WTC11 (cell line): ENCODE measurements at regions not wholly inside any gene's neighbourhood (a gene's known extent, or its start where the extent isn't known, plus 50 kb on each side); places are given as distances from the start of the nearest gene placed in this dataset.

Experiments used
- ATAC-seq: fragments of 200-7000 bp; cut with Tn5 transposase; 2 replicates; pipeline ENCODE4 v1.10.0; 2021; ENCODE audit warnings: mild to moderate bottlenecking, moderate library complexity
- CTCF ChIA-PET: fragments of 300-600 bp; sonication (Branson Sonifier 250); formaldehyde crosslinking; loops from one replicate; lab custom pipeline; 2021; ENCODE audit warnings: antibody characterized with exemption; lab: Charles Lee
- POLR2A ChIA-PET: fragments of 350-600 bp; sonication (Branson Sonifier 250); formaldehyde crosslinking; loops from one replicate; lab custom pipeline; 2021; ENCODE audit warnings: antibody characterized with exemption; lab: Charles Lee
- DNase-seq: peaks from one replicate; pipeline ENCODE4 v3.0.0; 2021; ENCODE audit warnings: low spot score
- H3K27ac Mint-ChIP-seq: 2 replicates; pipeline ENCODE4 v1.8.0; 2021; ENCODE audit warnings: mixed read lengths
- H3K27me3 Mint-ChIP-seq: 2 replicates; pipeline ENCODE4 v1.8.0; 2021; ENCODE audit warnings: low read depth, mild to moderate bottlenecking, moderate library complexity, mixed read lengths
- H3K36me3 Mint-ChIP-seq: 2 replicates; pipeline ENCODE4 v1.8.0; 2021; ENCODE audit warnings: mixed read lengths
- H3K4me1 Mint-ChIP-seq: 2 replicates; pipeline ENCODE4 v1.8.0; 2022; ENCODE audit warnings: mixed read lengths
- H3K4me3 Mint-ChIP-seq: 2 replicates; pipeline ENCODE4 v1.8.0; 2021; ENCODE audit warnings: mild to moderate bottlenecking, moderate library complexity, mixed read lengths
- H3K9me3 Mint-ChIP-seq: 2 replicates; pipeline ENCODE4 v1.8.0; 2021; ENCODE audit warnings: mixed read lengths
- CREB1 ChIP-seq: sonication (generic); formaldehyde crosslinking; IDR thresholded peaks from 2 replicates; pipeline ENCODE4 v1.8.0; 2023; ENCODE audit warnings: mild to moderate bottlenecking, missing genetic modification reagents
- ELF4 ChIP-seq: sonication (generic); formaldehyde crosslinking; IDR thresholded peaks from 2 replicates; pipeline ENCODE4 v1.8.1; 2022; ENCODE audit warnings: low read depth, mild to moderate bottlenecking, moderate library complexity, missing genetic modification reagents
- KAT7 ChIP-seq: sonication (generic); formaldehyde crosslinking; IDR thresholded peaks from 2 replicates; pipeline ENCODE4 v1.8.1; 2023; ENCODE audit warnings: missing genetic modification reagents, mild to moderate bottlenecking, borderline replicate concordance
- NR1H2 ChIP-seq: sonication (generic); formaldehyde crosslinking; IDR thresholded peaks from 2 replicates; pipeline ENCODE4 v1.9.0; 2021; ENCODE audit warnings: mild to moderate bottlenecking, moderate library complexity, missing genetic modification reagents
- SP1 ChIP-seq: sonication (generic); formaldehyde crosslinking; conservative IDR thresholded peaks from 2 replicates; pipeline ENCODE4 v1.8.1; 2022; ENCODE audit warnings: missing genetic modification reagents
- ZBTB21 ChIP-seq: sonication (generic); formaldehyde crosslinking; IDR thresholded peaks from 2 replicates; pipeline ENCODE4 v1.8.1; 2023; ENCODE audit warnings: mild to moderate bottlenecking, missing genetic modification reagents, borderline replicate concordance
- ZNF317 ChIP-seq: sonication (generic); formaldehyde crosslinking; IDR thresholded peaks from 2 replicates; pipeline ENCODE4 v1.8.1; 2023; ENCODE audit warnings: low read depth, mild to moderate bottlenecking, moderate library complexity, missing genetic modification reagents, borderline replicate concordance
- ZNF423 ChIP-seq: fragments of 250-450 bp; sonication (Bioruptor Pico); IDR thresholded peaks from 2 replicates; pipeline ENCODE4 v2.1.2; 2022; ENCODE audit warnings: mild to moderate bottlenecking, moderate library complexity
- TF ChIP-seq, protein P1 (sequence below): fragments of 250-450 bp; sonication (Bioruptor Pico); conservative IDR thresholded peaks from 2 replicates; pipeline ENCODE4 v1.9.0; 2021; ENCODE audit warnings: mild to moderate bottlenecking
- TF ChIP-seq, protein P2 (sequence below): sonication (generic); formaldehyde crosslinking; IDR thresholded peaks from 2 replicates; pipeline ENCODE4 v1.8.0; 2023; ENCODE audit warnings: missing genetic modification reagents
- TF ChIP-seq, protein P3 (sequence below): sonication (generic); formaldehyde crosslinking; IDR thresholded peaks from 2 replicates; pipeline ENCODE4 v1.8.0; 2022; ENCODE audit warnings: missing genetic modification reagents
- TF ChIP-seq, protein P4 (sequence below): sonication (generic); formaldehyde crosslinking; IDR thresholded peaks from 2 replicates; pipeline ENCODE4 v1.8.1; 2023; ENCODE audit warnings: mild to moderate bottlenecking, moderate library complexity, missing genetic modification reagents
- TF ChIP-seq, protein P5 (sequence below): fragments of 250-450 bp; sonication (Bioruptor Pico); IDR thresholded peaks from 2 replicates; pipeline ENCODE4 v1.8.0; 2021; ENCODE audit warnings: mild to moderate bottlenecking
- TF ChIP-seq, protein P6 (sequence below): sonication (generic); formaldehyde crosslinking; IDR thresholded peaks from 2 replicates; pipeline ENCODE4 v1.8.0; 2023; ENCODE audit warnings: mild to moderate bottlenecking, missing genetic modification reagents
- TF ChIP-seq, protein P7 (sequence below): fragments of 200-600 bp; IDR thresholded peaks from 2 replicates; pipeline ENCODE4 v1.8.0; 2022; ENCODE audit warnings: antibody characterized with exemption

DNA sequence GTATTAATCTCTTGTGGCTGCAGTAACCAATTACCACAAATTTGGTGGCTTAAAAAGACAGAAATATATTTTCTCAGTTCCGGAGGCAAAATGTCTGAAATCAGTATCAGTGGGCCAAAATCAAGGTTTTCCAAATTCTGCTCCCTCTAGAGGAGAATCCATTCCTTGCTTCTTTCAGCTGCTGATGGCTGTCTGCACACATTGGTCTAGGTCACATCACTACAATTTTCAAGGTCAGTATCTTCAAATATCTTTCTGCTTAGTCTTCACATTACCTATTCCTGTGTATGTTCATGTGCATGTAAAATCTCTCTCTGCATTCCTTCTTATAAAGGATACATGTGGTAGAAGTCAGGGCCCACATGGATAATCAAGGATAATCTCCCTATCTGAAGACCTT is 999.4 kb downstream of the KCNT2 start:
- H3K36me3 Mint-ChIP-seq: no peaks in the 10 kb centered on the region
- H3K27me3 Mint-ChIP-seq: no peaks in the 10 kb centered on the region
- POLR2A ChIA-PET: no interaction called here
- peaks cover 6% of the 10 kb centered on the region for H3K4me1 Mint-ChIP-seq
- ATAC-seq: peak; percentile 83
- peaks cover 12% of the 10 kb centered on the region for H3K9me3 Mint-ChIP-seq
- no peak overlapping the region for H3K4me3 Mint-ChIP-seq
- peak overlapping the region; percentile 25; the same call in 1 of the 2 replicates for H3K27ac Mint-ChIP-seq
- DNase-seq: no peak
- CTCF ChIA-PET: interaction anchor here (0.5 kb wide), 1 partner anchor 729 kb away, joined by 6 read pairs; no protein-coding TSS in a partner anchor
- no peak for TF ChIP-seq ELF4
- no peak for TF ChIP-seq ZNF423 (CRISPR knock-in tag)
- TF ChIP-seq, all 79 proteins: peak for 0

DNA sequence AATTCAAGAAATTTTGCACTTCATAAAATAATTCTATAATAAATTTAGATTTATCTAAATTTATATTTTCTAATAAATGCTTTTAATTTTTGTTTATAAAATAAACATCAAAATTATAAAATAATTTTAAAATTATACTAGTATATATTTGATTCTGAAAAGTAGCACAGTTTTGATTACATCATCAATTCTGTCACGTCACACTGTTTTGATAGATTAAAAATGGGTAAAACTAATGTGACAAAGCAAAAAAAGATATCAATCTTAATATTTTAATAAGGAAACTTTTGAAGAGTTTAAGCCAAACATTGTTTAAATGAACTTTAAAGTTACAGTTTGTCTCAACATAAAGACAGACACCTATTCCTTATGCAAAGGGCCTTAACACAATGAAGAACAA is 1001.8 kb downstream of the KCNT2 start:
- CTCF ChIA-PET: no interaction called here
- DNase-seq: no peak
- no peak overlapping the region for H3K4me3 Mint-ChIP-seq
- TF ChIP-seq SP1: no peak
- TF ChIP-seq ZNF317: no peak
- TF ChIP-seq, protein P1, sequence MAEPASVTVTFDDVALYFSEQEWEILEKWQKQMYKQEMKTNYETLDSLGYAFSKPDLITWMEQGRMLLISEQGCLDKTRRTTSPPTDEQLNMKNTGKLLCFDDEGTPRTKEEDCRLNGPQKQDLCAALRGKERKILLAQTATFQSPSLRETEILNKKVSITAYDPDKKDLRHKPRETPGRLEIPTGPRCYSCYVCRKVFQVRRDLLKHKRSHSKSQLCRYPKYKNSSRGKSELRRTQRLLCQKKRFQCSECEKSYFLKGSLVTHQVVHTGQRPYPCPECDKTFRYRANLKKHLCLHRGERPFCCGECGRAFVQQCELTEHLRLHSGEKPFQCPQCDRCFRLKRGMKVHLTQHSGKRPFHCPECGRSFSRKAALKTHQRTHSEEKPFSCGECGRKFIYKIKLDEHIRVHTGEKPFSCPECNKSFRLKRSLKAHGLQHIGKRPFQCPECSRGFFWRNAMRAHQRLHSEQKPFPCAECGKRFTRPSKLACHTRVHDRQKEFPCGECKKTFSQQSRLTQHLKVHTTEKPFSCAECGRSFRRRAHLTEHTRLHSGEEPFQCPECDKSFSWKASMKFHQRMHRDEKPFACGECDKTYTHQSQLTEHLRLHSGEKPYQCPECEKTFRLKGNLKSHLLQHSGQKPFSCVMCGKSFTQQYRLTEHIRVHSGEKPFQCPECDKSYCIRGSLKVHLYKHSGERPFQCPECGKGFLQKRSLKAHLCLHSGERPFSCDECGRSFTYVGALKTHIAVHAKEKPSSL (CRISPR knock-in tag): no peak
- no peak for TF ChIP-seq NR1H2
- TF ChIP-seq KAT7 (CRISPR knock-in tag): no peak
- no peak for TF ChIP-seq ELF4
- TF ChIP-seq, protein P2, sequence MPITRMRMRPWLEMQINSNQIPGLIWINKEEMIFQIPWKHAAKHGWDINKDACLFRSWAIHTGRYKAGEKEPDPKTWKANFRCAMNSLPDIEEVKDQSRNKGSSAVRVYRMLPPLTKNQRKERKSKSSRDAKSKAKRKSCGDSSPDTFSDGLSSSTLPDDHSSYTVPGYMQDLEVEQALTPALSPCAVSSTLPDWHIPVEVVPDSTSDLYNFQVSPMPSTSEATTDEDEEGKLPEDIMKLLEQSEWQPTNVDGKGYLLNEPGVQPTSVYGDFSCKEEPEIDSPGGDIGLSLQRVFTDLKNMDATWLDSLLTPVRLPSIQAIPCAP (CRISPR knock-in tag): no peak
- no peak for TF ChIP-seq ZBTB21
- TF ChIP-seq, protein P3, sequence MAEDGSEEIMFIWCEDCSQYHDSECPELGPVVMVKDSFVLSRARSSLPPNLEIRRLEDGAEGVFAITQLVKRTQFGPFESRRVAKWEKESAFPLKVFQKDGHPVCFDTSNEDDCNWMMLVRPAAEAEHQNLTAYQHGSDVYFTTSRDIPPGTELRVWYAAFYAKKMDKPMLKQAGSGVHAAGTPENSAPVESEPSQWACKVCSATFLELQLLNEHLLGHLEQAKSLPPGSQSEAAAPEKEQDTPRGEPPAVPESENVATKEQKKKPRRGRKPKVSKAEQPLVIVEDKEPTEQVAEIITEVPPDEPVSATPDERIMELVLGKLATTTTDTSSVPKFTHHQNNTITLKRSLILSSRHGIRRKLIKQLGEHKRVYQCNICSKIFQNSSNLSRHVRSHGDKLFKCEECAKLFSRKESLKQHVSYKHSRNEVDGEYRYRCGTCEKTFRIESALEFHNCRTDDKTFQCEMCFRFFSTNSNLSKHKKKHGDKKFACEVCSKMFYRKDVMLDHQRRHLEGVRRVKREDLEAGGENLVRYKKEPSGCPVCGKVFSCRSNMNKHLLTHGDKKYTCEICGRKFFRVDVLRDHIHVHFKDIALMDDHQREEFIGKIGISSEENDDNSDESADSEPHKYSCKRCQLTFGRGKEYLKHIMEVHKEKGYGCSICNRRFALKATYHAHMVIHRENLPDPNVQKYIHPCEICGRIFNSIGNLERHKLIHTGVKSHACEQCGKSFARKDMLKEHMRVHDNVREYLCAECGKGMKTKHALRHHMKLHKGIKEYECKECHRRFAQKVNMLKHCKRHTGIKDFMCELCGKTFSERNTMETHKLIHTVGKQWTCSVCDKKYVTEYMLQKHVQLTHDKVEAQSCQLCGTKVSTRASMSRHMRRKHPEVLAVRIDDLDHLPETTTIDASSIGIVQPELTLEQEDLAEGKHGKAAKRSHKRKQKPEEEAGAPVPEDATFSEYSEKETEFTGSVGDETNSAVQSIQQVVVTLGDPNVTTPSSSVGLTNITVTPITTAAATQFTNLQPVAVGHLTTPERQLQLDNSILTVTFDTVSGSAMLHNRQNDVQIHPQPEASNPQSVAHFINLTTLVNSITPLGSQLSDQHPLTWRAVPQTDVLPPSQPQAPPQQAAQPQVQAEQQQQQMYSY (CRISPR knock-in tag): no peak
- TF ChIP-seq, protein P4, sequence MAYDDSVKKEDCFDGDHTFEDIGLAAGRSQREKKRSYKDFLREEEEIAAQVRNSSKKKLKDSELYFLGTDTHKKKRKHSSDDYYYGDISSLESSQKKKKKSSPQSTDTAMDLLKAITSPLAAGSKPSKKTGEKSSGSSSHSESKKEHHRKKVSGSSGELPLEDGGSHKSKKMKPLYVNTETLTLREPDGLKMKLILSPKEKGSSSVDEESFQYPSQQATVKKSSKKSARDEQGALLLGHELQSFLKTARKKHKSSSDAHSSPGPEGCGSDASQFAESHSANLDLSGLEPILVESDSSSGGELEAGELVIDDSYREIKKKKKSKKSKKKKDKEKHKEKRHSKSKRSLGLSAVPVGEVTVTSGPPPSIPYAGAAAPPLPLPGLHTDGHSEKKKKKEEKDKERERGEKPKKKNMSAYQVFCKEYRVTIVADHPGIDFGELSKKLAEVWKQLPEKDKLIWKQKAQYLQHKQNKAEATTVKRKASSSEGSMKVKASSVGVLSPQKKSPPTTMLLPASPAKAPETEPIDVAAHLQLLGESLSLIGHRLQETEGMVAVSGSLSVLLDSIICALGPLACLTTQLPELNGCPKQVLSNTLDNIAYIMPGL (CRISPR knock-in tag): no peak
- no peaks in the 10 kb centered on the region for H3K27me3 Mint-ChIP-seq
- no peak for ATAC-seq
- no peak overlapping the region for H3K27ac Mint-ChIP-seq
- H3K36me3 Mint-ChIP-seq: no peaks in the 10 kb centered on the region
- peaks cover 6% of the 10 kb centered on the region for H3K4me1 Mint-ChIP-seq
- peaks cover 14% of the 10 kb centered on the region for H3K9me3 Mint-ChIP-seq
- POLR2A ChIA-PET: no interaction called here

DNA sequence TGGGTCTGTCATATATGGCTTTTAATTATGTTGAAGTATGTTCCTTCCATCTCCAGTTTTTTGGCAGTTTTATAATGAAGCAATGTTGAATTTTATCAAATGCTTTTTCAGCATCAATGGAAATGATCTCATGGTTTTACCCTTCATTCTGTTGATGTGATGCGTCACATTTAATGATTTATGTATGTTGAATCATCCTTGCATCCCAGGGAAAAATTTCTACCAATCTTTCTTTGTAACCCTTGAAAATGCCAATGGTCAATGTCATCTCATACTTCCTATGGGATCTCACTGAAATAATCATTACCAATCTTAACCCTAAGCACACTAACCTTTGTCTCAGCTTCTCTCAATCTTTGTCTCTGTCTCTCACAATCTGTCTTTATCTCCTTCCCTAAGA is 1004.0 kb downstream of the KCNT2 start:
- Mint-ChIP-seq H3K9me3 (peaks cover 7% of the 10 kb centered on the region; the same call in 1 of the 2 replicates), H3K4me3 (no peak overlapping the region), H3K27me3 (no peaks in the 10 kb centered on the region), H3K36me3 (no peaks in the 10 kb centered on the region), H3K4me1 (peaks cover 6% of the 10 kb centered on the region), H3K27ac (no peak overlapping the region)
- ATAC-seq (no peak), DNase-seq (no peak)
- TF ChIP-seq, protein P5, sequence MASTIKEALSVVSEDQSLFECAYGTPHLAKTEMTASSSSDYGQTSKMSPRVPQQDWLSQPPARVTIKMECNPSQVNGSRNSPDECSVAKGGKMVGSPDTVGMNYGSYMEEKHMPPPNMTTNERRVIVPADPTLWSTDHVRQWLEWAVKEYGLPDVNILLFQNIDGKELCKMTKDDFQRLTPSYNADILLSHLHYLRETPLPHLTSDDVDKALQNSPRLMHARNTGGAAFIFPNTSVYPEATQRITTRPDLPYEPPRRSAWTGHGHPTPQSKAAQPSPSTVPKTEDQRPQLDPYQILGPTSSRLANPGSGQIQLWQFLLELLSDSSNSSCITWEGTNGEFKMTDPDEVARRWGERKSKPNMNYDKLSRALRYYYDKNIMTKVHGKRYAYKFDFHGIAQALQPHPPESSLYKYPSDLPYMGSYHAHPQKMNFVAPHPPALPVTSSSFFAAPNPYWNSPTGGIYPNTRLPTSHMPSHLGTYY (CRISPR knock-in tag): no peak
- TF ChIP-seq CREB1 (CRISPR knock-in tag): no peak
- TF ChIP-seq, protein P6, sequence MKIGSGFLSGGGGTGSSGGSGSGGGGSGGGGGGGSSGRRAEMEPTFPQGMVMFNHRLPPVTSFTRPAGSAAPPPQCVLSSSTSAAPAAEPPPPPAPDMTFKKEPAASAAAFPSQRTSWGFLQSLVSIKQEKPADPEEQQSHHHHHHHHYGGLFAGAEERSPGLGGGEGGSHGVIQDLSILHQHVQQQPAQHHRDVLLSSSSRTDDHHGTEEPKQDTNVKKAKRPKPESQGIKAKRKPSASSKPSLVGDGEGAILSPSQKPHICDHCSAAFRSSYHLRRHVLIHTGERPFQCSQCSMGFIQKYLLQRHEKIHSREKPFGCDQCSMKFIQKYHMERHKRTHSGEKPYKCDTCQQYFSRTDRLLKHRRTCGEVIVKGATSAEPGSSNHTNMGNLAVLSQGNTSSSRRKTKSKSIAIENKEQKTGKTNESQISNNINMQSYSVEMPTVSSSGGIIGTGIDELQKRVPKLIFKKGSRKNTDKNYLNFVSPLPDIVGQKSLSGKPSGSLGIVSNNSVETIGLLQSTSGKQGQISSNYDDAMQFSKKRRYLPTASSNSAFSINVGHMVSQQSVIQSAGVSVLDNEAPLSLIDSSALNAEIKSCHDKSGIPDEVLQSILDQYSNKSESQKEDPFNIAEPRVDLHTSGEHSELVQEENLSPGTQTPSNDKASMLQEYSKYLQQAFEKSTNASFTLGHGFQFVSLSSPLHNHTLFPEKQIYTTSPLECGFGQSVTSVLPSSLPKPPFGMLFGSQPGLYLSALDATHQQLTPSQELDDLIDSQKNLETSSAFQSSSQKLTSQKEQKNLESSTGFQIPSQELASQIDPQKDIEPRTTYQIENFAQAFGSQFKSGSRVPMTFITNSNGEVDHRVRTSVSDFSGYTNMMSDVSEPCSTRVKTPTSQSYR (CRISPR knock-in tag): no peak
- TF ChIP-seq, protein P7, sequence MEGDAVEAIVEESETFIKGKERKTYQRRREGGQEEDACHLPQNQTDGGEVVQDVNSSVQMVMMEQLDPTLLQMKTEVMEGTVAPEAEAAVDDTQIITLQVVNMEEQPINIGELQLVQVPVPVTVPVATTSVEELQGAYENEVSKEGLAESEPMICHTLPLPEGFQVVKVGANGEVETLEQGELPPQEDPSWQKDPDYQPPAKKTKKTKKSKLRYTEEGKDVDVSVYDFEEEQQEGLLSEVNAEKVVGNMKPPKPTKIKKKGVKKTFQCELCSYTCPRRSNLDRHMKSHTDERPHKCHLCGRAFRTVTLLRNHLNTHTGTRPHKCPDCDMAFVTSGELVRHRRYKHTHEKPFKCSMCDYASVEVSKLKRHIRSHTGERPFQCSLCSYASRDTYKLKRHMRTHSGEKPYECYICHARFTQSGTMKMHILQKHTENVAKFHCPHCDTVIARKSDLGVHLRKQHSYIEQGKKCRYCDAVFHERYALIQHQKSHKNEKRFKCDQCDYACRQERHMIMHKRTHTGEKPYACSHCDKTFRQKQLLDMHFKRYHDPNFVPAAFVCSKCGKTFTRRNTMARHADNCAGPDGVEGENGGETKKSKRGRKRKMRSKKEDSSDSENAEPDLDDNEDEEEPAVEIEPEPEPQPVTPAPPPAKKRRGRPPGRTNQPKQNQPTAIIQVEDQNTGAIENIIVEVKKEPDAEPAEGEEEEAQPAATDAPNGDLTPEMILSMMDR: no peak
- POLR2A ChIA-PET: no interaction called here
- CTCF ChIA-PET: no interaction called here
